ENCODE measurements at regions not wholly inside any gene's neighbourhood (a gene's known extent, or its start where the extent isn't known, plus 50 kb on each side); places are given as distances from the start of the nearest gene placed in this dataset.

DNA sequence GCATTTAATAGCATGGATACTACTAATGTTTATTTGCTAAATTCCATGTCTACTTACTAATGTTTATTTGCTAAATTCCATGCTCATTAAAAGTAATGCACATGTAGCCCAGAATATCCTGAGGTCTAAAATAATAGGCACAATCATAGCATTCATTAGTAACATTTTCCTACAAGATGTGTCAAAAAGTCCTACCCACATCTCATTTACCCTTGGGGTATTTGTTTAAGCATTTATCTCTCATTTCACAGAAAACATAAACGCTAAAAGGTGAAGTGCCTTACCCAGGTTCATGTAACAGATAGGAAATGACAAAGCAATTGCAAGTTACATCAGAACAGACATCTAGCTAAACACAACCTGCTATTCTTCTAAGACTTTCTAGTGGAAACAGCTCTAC is 457.1 kb downstream of the HACE1 start:
- TF ChIP-seq POLR2A (IDR thresholded peaks at IDR 0.05) (no peak), CTCF (IDR thresholded peaks at IDR 0.05) (no peak)

Data from testis (tissue), 2 donors.